ENCODE measurements at regions not wholly inside any gene's neighbourhood (a gene's known extent, or its start where the extent isn't known, plus 50 kb on each side); places are given as distances from the start of the nearest gene placed in this dataset.
A peak's percentile ranks its signal among the peaks of the same experiment; 100 is the strongest.
"Not testable (repeated sequence)": the region's sequence is repeated elsewhere in the genome, so short reads cannot be mapped to it uniquely, and the experiment has no call there.

- no peak for DNase-seq
Measured at GRCh38 chr1:183753464-183753891, 51.4 kb upstream of the RGL1 start.

DNA sequence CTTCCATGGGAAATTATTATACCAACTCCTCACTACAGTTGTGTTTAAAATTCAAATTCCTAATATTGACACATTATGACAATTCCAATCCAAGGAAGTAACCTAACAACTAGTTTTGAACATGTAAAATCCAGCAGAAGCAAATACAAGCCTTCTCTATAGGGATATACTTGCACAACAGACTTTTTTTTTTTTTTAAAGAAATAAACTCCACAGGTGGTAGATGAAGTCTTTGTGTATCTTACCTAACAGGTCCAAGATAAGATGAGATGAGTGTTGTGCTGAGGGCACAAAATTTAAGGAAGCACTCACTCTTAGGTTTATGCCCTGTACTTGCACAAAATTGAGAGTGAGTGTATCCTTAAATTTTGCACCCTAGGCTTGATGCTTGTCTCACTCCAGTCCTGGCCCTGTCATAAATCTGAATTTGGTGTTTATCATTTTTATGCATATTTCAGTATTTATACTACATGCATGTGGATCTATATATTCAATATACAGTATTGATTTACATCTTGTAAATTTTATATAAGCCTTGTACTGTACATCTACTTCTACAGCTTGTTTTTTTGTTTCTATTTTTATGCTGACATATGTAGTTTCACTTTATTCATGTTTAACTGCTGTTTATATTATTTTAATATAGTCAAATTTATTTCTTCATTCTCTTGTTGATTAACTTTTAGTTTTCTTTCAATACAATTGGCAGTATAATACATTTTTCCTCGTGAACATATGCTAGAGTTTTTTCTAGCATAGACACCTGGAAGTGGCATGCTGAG, 60.6 kb upstream of the RGL1 start:
- DNase-seq: no peak

DNA sequence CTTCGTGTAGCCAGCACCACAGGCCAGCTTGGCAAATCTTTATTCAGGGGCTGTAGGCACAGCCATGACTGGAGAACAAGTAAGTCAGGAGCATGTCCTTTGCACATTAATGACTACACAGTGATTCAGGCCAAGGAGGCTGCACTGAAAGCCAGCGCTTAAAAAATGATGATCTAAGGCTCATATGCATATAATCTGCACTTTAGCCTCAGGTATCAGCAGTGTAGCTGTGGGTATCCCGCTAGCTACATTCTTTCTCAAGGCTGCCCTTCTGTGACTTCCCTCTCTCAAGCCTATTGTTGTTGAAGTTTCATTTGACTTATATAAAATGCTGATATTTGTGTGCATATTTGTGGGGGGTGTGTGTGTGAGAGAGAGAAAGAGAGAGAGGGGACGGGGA, 62.6 kb upstream of the RGL1 start:
- no peak for DNase-seq

GRCh38 chr1:183739741-183740271, 65.1 kb upstream of the RGL1 start:
- no peak for DNase-seq

DNA sequence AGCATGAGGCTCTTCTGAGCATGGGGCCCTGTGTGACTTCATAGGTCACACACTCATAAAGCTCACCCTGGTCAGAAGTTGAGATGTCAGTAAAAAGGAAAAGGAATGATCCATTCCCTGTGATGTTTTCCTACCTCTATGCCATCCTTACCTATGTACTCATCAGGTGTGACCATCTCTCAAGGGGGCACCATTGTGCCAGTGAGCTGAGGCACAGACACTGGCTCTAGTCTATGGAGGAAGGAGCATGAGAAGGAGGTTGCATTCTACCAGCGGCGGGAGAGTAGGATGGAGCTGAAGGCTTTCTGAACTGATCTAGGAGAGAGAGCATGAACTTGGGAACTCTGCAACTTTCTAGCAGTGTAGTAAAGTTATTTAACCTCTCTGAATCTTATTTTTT, 65.8 kb upstream of the RGL1 start:
- DNase-seq: no peak

DNA sequence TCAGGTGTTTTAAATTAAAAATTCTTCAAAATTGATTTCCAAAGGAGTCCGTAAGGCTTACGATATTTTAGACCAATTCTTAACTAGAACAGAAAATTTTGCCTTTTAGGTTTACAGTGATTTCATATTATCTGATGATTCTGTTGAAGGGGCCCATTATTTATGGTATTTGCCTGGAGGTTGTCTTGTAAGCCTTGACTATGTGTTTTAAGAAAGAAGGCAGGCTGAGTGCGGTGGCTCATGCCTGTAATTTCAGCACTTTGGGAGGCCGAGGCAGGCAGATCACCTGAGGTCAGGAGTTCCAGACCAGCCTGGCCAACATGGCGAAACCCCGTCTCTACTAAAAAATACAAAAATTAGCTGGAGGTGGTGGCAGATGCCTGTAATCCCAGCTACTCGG, 67.0 kb upstream of the RGL1 start:
- not testable (repeated sequence) for DNase-seq

- DNase-seq: no peak
Measured at GRCh38 chr1:183736343-183736742, 68.6 kb upstream of the RGL1 start.

- no peak for DNase-seq
Measured at GRCh38 chr1:183735069-183735860, 69.7 kb upstream of the RGL1 start.

DNA sequence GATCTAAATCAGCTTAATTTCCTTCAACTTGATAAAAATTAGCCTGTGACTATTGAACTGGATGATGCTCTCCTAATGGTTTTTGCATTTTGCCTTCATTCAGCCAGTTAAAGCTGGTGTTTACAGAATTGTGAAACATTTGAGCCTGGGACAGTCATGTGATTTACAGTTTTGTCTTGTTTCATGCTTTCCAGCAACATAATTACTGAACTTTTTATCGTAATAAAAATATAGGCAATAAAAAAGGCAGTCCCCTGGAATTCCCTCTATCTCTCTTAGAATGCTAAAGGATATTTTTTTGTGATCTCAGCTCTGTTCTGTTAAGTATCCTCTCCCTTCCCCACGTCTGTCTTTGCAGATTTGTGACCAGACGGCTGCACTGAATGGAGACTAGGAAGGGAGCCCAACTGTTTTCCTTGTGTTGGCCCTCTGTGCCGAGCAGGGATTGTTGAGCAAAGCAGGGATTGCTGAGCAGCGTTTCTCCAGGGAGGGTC, 70.3 kb upstream of the RGL1 start:
- DNase-seq: peak in 8 of 14 donors; percentile 6 to 41 (median 18)

DNA sequence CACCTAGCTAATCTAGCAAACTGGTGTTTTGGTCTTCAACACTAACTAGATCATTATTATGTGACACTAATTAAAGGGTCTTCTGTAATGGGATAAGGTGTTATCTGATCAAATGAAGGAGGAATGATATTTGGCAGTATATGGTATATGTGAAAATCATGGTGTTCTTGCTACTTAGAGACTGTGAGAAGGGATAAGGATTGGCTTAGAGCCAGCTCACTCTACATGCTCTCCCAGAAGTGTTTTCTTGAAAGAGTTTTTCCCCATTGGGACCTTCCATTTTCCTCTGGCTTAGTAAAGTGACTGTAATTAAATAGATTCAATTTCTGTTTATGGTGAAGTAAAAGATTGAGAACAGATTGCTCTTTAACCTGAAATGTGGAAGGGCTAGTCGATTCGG, 71.2 kb upstream of the RGL1 start:
- peak in 1 of 14 donors; percentile 6 for DNase-seq

- no peak for DNase-seq
Measured at GRCh38 chr1:183732236-183732880, 72.6 kb upstream of the RGL1 start.

DNA sequence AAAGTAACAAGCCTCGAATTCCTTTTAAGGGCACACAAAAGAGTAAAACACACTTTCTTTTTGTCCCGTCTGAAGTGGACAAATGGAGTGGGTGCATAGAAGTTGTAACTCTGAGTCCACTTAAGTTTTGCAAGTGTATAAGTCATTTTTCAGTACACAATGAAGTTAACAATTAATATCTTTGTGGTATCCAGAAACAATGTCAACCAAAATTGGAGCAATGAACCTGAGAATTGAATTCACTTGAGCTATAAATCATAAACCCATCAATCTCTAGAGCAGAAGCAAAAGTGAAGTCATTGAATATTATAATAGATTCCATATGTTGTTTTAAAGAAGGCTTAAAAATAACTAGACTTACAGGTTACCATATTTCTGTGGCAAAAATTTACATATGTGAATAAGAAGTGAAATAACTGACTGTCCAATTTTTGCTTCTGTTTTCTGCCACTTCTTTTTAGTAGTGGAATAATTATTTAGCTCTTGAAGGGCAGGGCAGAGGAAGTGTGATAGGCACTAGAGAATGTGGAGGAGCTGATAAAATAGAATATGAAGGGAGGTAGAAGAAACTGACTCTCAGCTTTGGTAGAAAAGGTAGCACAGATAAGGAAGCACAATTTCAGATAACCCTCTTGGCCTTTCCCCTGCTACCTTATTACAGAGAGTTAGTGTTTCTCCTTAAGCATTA, 73.9 kb upstream of the RGL1 start:
- no peak for DNase-seq

DNA sequence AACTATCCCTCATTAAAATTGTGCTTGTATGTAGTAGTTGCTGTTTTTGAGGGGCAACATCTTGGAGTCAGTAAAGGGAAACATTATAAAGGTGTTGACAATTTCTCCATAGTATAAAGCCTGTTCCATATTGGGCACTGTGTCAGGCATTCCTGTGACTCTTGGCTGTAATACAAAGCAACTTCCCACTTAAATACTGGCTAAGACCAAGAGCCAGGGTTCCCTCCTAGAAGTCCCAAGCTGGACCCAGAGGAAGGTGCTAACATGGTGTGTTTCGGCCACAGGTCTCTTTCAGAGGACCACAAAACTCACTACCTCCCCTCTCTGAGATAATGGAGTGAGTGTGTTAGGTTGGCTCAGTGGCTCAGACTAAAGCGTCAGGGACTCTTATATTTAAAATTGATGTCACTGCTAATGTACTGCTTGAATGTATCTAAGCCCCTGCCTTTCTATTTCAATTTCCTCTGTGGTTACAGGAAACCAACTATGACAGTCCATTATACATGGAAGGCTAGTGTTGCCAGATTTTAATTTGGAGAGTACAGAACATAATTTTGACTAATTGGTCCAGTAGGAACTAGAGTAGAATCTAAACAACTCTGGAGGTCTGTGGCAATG, 74.7 kb upstream of the RGL1 start:
- no peak for DNase-seq

- DNase-seq: no peak
Measured at GRCh38 chr1:183726825-183727224, 73.7 kb upstream of the APOBEC4 start.

GRCh38 chr1:183724350-183725042, 71.4 kb upstream of the APOBEC4 start:
- DNase-seq: no peak

DNA sequence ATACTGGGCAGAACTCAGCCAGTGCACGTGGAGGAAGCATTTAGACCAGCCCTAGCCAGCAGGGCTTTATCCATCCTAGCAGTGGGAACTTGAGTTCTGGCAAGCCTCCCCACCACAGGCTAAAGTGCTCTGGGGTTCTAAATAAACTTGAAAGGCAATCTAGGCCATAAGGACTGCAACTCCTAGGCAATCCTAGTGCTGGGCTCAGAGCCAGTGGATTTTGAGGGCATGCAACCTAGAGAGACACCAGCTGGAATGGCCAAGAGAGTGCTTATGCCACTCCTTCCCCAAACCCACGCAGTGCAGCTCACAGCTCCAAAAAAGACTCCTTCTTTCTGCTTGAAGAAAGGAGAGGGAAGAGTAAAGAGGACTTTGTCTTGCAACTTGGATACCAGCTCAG, 70.5 kb upstream of the APOBEC4 start:
- peak in 1 of 14 donors; percentile 4 for DNase-seq

DNA sequence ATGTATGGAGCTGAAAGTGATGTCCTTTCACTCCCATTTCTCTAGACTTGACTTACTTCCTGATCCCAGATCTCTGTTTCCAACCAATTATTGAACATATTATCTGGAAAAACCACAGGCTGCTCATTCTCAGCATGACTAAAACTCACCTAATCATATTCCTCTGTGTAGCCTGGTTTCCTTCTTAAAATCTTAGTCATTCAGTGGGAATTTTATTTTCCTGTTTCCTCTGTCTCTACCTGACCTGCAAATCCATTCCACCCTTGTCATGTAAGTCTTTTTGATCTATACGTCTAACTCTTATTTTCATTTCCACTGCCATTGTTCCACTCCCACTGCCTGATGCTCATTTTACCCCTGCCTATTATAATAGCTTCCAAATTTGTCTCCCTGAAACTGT, 67.9 kb upstream of the APOBEC4 start:
- no peak for DNase-seq

DNA sequence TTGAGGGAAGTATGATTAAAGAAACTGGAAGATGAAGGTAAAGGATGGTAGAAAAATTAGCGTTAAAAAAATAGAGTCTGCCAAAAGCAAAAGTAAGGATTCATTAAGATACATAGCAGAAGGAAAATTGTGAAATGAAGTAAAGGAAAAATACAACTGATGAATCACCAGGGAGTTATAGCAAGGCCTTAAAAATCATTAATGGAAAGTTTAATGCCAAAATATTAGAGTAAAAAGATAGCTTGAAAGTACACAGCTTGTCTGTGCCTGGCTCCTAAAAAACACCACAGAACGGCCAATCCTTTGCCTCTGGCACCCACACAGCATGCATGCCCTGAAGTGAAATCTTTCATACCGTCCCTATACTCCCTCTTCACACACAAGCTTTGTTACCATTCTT, 66.9 kb upstream of the APOBEC4 start:
- DNase-seq: no peak

DNA sequence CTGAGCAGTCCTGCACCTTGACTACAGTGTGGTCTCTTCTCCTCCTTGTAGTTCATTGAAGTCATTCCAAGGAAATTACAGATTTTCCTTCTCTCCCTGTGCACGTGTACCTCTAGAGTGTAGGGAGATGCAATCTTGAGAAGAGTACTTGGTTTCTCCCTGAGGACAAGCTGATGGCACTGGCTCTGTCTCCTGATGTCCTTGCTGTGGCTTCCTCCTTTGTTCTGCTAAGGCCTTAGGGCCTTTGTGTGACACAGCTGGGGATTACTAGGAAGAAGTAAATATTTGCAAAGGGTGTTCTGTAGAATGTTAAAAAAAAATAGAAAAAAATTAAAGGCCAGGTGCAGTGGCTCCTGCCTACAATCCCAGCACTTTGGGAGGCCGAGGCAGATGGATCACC, 66.2 kb upstream of the APOBEC4 start:
- no peak for DNase-seq

DNA sequence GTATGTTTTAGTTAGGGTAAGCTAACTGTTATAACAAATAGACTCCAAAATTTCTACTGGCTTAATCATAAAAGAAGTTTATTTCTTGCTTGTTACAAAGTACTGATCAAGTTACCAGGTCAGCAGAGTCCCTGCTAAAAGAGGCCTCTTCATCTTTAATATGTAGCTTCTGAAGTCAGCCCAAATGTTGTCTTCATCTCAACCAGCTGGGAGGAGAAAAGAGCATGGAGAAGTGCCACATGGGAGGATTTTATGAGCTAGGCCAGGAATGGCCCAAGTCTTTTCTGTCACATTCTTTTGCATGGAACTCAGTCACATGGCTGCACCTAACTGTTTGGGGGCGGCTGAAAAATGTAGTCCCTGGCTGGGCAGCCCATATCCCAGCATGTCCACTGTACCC, 63.2 kb upstream of the APOBEC4 start:
- no peak for DNase-seq

DNA sequence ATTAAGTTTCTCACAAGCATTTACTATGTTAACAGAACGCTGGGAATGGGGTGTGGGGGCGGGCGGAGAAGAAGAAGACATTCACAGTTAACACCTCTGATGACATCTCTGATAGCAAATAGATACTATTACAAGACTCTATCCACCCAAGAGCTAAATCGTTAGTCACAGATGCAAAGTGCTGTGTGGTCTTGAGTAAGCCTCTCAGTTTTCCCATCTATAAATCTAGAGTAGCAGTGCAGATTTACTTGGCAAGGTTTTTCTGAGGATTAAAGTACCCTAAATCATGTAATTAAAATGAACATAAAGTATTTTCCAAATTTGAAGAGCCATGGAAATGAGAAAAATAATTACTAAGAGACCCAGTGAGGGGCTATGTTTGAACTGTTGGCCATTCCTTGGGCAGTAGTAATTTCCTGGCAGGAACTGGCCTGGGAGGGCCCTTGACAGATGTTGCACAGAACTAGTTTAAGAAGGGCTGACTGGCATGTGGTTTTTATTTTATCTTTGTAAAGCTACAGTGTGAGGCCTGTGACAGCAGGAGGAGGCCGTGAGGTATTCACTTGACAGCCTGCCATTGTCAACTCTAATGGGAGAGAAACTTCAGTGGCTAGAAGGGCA, 58.7 kb upstream of the APOBEC4 start:
- DNase-seq: no peak
